AG04449 (cell line): ENCODE measurements at regions not wholly inside any gene's neighbourhood (a gene's known extent, or its start where the extent isn't known, plus 50 kb on each side); places are given as distances from the start of the nearest gene placed in this dataset.

Experiments
- CTCF ChIA-PET: fragments of 350-600 bp; formaldehyde crosslinking; extraction: SDS; loops from one replicate; lab custom pipeline; 2021; ENCODE audit warnings: antibody characterized with exemption; lab: Yijun Ruan, JAX
- POLR2A ChIA-PET: fragments of 400-600, 350-600 bp; formaldehyde crosslinking; extraction: SDS; loops from one replicate; lab custom pipeline; 2020; ENCODE audit warnings: antibody characterized with exemption, inconsistent platforms; lab: Yijun Ruan, JAX
- DNase-seq: peaks from one replicate; pipeline ENCODE4 v3.0.0-alpha.2; 2010; ENCODE audit warnings: low read depth, low spot score
- H3K4me3 ChIP-seq: 2 replicates; pipeline ENCODE4 v1.5.1; 2011; ENCODE audit warnings: low read depth, mild to moderate bottlenecking, control low read depth, low read length
- CTCF ChIP-seq: IDR thresholded peaks from one replicate; pipeline ENCODE4 v1.5.1; 2011; ENCODE audit warnings: mild to moderate bottlenecking, moderate library complexity, low read length, control low read depth, inconsistent platforms; ENCODE audit not compliant: insufficient read depth; ENCODE audit errors: missing control alignments

GRCh38 chr16:61243954-61244353, 792.3 kb downstream of the CDH8 start:
- no peak for TF ChIP-seq CTCF
- no peak for DNase-seq
- CTCF ChIA-PET: no interaction called here
- POLR2A ChIA-PET: no interaction called here
- H3K4me3 ChIP-seq: no peak overlapping the region

- H3K4me3 ChIP-seq: no peak overlapping the region
- ChIA-PET CTCF (no interaction called here), POLR2A (no interaction called here)
- TF ChIP-seq CTCF: no peak
- no peak for DNase-seq
These were observed 798.3 kb downstream of the CDH8 start for GRCh38 chr16:61237884-61238485.

- no peak overlapping the region for H3K4me3 ChIP-seq
- TF ChIP-seq CTCF: no peak
- POLR2A ChIA-PET: no interaction called here
- CTCF ChIA-PET: no interaction called here
- no peak for DNase-seq
These were observed 802.5 kb downstream of the CDH8 start for GRCh38 chr16:61233713-61234112.

GRCh38 chr16:61228371-61228770, 807.9 kb downstream of the CDH8 start:
- POLR2A ChIA-PET: no interaction called here

GRCh38 chr16:61215605-61216004, 820.6 kb downstream of the CDH8 start:
- ChIA-PET POLR2A (no interaction called here), CTCF (no interaction called here)
- DNase-seq: no peak
- TF ChIP-seq CTCF: no peak
- no peak overlapping the region for H3K4me3 ChIP-seq

More at GRCh38 chr16:61228371-61228770, 807.9 kb downstream of the CDH8 start:
- H3K4me3 ChIP-seq: no peak overlapping the region
- DNase-seq: no peak
- CTCF ChIA-PET: no interaction called here
- TF ChIP-seq CTCF: no peak

- no peak for DNase-seq
- H3K4me3 ChIP-seq: no peak overlapping the region
- ChIA-PET POLR2A (no interaction called here), CTCF (no interaction called here)
- no peak for TF ChIP-seq CTCF
These were observed 821.5 kb downstream of the CDH8 start for GRCh38 chr16:61214780-61215179.
